Gastrocnemius medialis (tissue), 4 donors: ENCODE measurements at regions not wholly inside any gene's neighbourhood (a gene's known extent, or its start where the extent isn't known, plus 50 kb on each side); places are given as distances from the start of the nearest gene placed in this dataset.

Source experiments
- ATAC-seq, 2 donors: fragments of 150-250 bp; one replicate each; pipeline ENCODE4 v1.9.1; 2016
- DNase-seq, 2 donors: peaks; one replicate each; pipeline ENCODE4 v3.0.0-alpha.2; 2019
- H3K27ac ChIP-seq, 4 donors: fragments of 200-600 bp; sonication (generic); 1 replicate in 1 of 4; 2 replicates in 3 of 4; pipeline ENCODE4 v1.5.1; 2016 to 2018; ENCODE audit warnings: mild to moderate bottlenecking in 2 of 4, moderate library complexity in 1 of 4
- H3K27me3 ChIP-seq, 3 donors: fragments of 200-600 bp; sonication (generic) in 2 of 3; 1 replicate in 1 of 3; 2 replicates in 2 of 3; pipeline versions ENCODE4 v1.5.1 to v1.6.0; 2016 to 2019; ENCODE audit warnings: mild to moderate bottlenecking in 1 of 3, moderate library complexity in 1 of 3
- H3K36me3 ChIP-seq, 2 donors: fragments of 200-600 bp; sonication (generic) in 1 of 2; one replicate each; pipeline ENCODE4 v1.5.1; 2017 to 2018
- H3K4me1 ChIP-seq, 2 donors: fragments of 200-600 bp; sonication (generic) in 1 of 2; one replicate each; pipeline ENCODE4 v1.5.1; 2016 to 2017; ENCODE audit warnings: mild to moderate bottlenecking in 2 of 2
- H3K4me3 ChIP-seq, 4 donors: fragments of 200-600 bp; sonication (generic) in 3 of 4; 1 replicate in 1 of 4; 2 replicates in 3 of 4; pipeline ENCODE4 v1.5.1; 2016 to 2019; ENCODE audit warnings: mild to moderate bottlenecking in 2 of 4
- H3K9me3 ChIP-seq, 3 donors: fragments of 200-600 bp; sonication (generic) in 2 of 3; 1 replicate in 1 of 3; 2 replicates in 2 of 3; pipeline ENCODE4 v1.5.1; 2016 to 2019
- POLR2A ChIP-seq, 2 donors: fragments of 450-650 bp; IDR thresholded peaks; one replicate each; pipeline ENCODE4 v1.6.1; 2017; ENCODE audit warnings: antibody characterized with exemption in 2 of 2, mild to moderate bottlenecking in 2 of 2, moderate library complexity in 2 of 2
- in situ Hi-C, 4 donors: fragments of 200-750 bp; cut with MboI; loops; one replicate each; pipeline versions ENCODE4 v1.15.0 to v1.8.0; 2017; ENCODE audit warnings: low sequenced_read_pairs in 4 of 4
- intact Hi-C: fragments of 100-400 bp; cut with DNase I; formaldehyde crosslinking; loops from one replicate; pipeline ENCODE4 v1.15.1; 2023; ENCODE audit warnings: low total_unique reads
- TF ChIP-seq, protein P1 (sequence below), 5 experiments: fragments of 450-650 bp in 3 of 5; fragments of 200-600 bp in 2 of 5; sonication (generic) in 2 of 5; IDR thresholded peaks in 4 of 5; conservative IDR thresholded peaks in 1 of 5; 1 replicate in 4 of 5; 2 replicates in 1 of 5; pipeline ENCODE4 v1.5.1; 2016 to 2019; ENCODE audit warnings: antibody characterized with exemption in 5 of 5, mild to moderate bottlenecking in 3 of 5, moderate library complexity in 3 of 5

DNA sequence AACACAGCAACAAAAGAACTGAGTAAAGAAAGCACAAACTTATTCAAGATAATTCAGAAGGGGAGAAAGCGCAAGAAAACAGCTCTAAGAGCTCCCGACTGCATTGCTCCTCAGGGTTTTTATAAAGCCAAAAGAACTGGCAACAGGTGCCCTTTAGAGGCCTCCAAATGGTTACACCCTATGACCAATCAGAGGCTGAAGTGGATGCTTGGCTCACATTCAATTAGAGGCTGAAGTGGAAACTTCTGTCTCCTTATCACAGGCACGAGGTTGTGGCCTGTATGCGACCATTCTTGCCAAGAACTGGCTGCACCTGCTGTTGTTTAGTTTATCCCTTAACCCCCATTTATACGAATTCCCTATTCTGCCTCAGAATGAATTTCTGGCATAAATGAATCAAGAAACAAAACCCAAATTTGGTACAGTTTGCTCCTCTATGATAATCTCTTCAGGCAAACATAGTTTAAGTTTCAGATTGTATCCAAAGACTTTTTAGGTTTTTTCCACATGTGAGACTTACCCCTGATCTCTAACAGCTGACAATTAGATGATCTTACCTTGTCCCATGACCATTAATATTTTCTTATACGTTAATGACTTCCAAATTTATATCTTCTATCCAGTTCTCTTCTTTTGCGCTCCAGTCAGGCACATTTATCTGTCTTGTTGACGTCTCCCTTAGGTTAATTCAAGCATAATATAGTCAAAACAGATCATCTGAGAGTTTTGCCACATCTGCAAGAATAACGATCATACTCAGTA, 504.8 kb downstream of the NXPH1 start:
- no peak overlapping the region for H3K27ac ChIP-seq
- intact Hi-C loops (no loop called here), in situ Hi-C loops (no loop called here)
- no peak for ATAC-seq
- no peak for DNase-seq
- H3K36me3 ChIP-seq = no peaks in the 10 kb centered on the region
- no peaks in the 10 kb centered on the region for H3K9me3 ChIP-seq
- no peak for TF ChIP-seq POLR2A (IDR thresholded peaks at IDR 0.05)
- TF ChIP-seq, protein P1, sequence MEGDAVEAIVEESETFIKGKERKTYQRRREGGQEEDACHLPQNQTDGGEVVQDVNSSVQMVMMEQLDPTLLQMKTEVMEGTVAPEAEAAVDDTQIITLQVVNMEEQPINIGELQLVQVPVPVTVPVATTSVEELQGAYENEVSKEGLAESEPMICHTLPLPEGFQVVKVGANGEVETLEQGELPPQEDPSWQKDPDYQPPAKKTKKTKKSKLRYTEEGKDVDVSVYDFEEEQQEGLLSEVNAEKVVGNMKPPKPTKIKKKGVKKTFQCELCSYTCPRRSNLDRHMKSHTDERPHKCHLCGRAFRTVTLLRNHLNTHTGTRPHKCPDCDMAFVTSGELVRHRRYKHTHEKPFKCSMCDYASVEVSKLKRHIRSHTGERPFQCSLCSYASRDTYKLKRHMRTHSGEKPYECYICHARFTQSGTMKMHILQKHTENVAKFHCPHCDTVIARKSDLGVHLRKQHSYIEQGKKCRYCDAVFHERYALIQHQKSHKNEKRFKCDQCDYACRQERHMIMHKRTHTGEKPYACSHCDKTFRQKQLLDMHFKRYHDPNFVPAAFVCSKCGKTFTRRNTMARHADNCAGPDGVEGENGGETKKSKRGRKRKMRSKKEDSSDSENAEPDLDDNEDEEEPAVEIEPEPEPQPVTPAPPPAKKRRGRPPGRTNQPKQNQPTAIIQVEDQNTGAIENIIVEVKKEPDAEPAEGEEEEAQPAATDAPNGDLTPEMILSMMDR (IDR thresholded peaks at IDR 0.05 in 4 of 5, conservative IDR thresholded peaks at IDR 0.05 in 1 of 5) = no peak
- no peaks in the 10 kb centered on the region for H3K27me3 ChIP-seq
- H3K4me3 ChIP-seq = no peak overlapping the region
- no peaks in the 10 kb centered on the region for H3K4me1 ChIP-seq

DNA sequence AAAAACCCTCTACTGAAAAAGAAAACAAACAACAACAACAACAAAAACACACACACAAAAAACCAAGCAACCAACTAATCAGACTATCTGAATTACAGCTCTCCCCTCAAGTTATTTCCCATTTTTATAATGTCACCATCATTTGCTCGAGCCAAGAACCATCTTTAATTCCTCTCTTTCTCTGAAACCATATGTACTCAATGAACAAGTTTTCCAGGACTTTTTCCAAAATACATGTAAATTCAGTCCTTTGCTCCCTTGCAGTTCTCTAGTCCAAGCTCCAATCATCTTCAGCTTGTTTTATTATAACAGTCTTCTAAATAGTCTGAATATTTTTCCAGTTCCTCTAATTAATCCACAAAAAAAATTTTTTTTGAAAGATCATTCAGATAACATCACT, 506.0 kb downstream of the NXPH1 start:
- no peaks in the 10 kb centered on the region for H3K27me3 ChIP-seq
- no peak overlapping the region for H3K27ac ChIP-seq
- no peaks in the 10 kb centered on the region for H3K36me3 ChIP-seq
- intact Hi-C loops = no loop called here
- TF ChIP-seq, protein P1 (IDR thresholded peaks at IDR 0.05 in 4 of 5, conservative IDR thresholded peaks at IDR 0.05 in 1 of 5) = no peak
- TF ChIP-seq POLR2A (IDR thresholded peaks at IDR 0.05) = no peak
- no peak for ATAC-seq
- DNase-seq = no peak
- in situ Hi-C loops = no loop called here
- H3K4me3 ChIP-seq = no peak overlapping the region
- H3K4me1 ChIP-seq = no peaks in the 10 kb centered on the region
- H3K9me3 ChIP-seq = no peaks in the 10 kb centered on the region

DNA sequence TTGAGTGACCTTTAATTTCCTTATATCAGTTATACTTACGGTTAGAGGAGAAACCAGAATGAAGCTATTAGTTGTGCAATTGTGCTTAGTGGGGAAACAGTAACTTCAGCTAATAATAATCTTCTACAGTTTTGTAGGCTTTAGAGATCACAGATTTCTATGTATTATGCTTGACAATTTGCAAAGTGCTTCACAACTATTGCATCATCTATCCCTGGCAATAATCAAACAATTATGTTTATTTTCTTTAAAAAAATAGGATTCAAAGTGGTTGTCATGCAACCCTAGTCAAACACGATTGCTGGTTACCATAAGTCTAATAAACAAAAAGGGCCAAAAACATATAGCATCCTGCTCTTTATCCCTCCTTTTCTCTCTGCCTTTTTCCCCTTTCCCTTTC, 530.3 kb downstream of the NXPH1 start:
- DNase-seq (no peak), ATAC-seq (no peak)
- Histone ChIP-seq H3K27me3 (no peaks in the 10 kb centered on the region), H3K4me1 (no peaks in the 10 kb centered on the region), H3K9me3 (no peaks in the 10 kb centered on the region), H3K4me3 (no peak overlapping the region), H3K36me3 (no peaks in the 10 kb centered on the region), H3K27ac (no peak overlapping the region)
- TF ChIP-seq, protein P1 (IDR thresholded peaks at IDR 0.05 in 4 of 5, conservative IDR thresholded peaks at IDR 0.05 in 1 of 5) = no peak
- no peak for TF ChIP-seq POLR2A (IDR thresholded peaks at IDR 0.05)
- in situ Hi-C loops (no loop called here), intact Hi-C loops (no loop called here)

DNA sequence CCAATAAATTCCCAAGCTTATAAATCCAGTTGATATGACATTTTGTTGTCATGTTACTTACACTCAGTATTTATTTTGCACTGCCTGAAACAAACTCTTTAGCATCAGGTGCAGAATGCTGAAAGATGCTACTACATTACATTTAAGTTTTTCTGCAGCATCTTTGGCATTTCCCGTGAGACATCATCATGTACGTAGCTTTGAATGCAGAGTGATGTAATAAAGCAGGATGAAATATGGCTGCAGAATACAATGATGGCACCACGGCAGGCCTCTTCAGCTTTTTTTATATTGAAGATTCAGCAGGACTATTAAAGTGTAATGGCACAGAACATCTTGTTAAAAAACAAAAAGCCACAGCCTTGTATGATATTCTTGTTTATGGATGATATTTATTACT, 531.8 kb downstream of the NXPH1 start:
- no peaks in the 10 kb centered on the region for H3K4me1 ChIP-seq
- H3K9me3 ChIP-seq = no peaks in the 10 kb centered on the region
- no peak for ATAC-seq
- DNase-seq = no peak
- no peak for TF ChIP-seq POLR2A (IDR thresholded peaks at IDR 0.05)
- TF ChIP-seq, protein P1 (IDR thresholded peaks at IDR 0.05 in 4 of 5, conservative IDR thresholded peaks at IDR 0.05 in 1 of 5) = no peak
- no peaks in the 10 kb centered on the region for H3K27me3 ChIP-seq
- H3K36me3 ChIP-seq = no peaks in the 10 kb centered on the region
- H3K27ac ChIP-seq = no peak overlapping the region
- H3K4me3 ChIP-seq = no peak overlapping the region
- intact Hi-C loops = no loop called here
- in situ Hi-C loops = no loop called here

DNA sequence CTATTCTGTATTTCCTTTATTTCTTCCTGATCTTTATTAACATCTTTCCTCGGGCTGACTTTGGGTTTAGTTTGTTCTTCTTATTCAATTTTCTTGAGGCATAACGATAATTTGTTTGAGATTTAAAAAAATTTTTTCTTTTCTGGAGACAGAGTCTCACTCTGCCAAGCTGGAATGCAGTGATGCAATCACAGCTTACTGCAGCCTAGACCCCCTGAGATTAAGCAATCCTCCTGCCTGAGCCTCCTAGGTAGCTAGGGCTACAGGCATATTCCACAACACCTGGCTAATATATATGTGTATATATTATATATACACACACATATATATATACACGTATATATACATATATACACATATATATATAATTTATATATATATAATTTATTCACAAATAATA, 540.2 kb downstream of the NXPH1 start:
- no peak for ATAC-seq
- no peak for DNase-seq
- intact Hi-C loops (no loop called here), in situ Hi-C loops (no loop called here)
- TF ChIP-seq, protein P1 (IDR thresholded peaks at IDR 0.05 in 4 of 5, conservative IDR thresholded peaks at IDR 0.05 in 1 of 5) = no peak
- no peak for TF ChIP-seq POLR2A (IDR thresholded peaks at IDR 0.05)
- no peaks in the 10 kb centered on the region for H3K27me3 ChIP-seq
- H3K4me1 ChIP-seq = no peaks in the 10 kb centered on the region
- H3K27ac ChIP-seq = no peak overlapping the region
- no peaks in the 10 kb centered on the region for H3K36me3 ChIP-seq
- H3K9me3 ChIP-seq = no peaks in the 10 kb centered on the region
- H3K4me3 ChIP-seq = no peak overlapping the region
